LNCAP (cell line): ENCODE measurements at regions not wholly inside any gene's neighbourhood (a gene's known extent, or its start where the extent isn't known, plus 50 kb on each side); places are given as distances from the start of the nearest gene placed in this dataset.

Experiments used
- TF ChIP-seq, protein P1 (sequence below): fragments of 450-650 bp; IDR thresholded peaks from 2 replicates; pipeline ENCODE4 v1.5.1; 2017; ENCODE audit warnings: mild to moderate bottlenecking

DNA sequence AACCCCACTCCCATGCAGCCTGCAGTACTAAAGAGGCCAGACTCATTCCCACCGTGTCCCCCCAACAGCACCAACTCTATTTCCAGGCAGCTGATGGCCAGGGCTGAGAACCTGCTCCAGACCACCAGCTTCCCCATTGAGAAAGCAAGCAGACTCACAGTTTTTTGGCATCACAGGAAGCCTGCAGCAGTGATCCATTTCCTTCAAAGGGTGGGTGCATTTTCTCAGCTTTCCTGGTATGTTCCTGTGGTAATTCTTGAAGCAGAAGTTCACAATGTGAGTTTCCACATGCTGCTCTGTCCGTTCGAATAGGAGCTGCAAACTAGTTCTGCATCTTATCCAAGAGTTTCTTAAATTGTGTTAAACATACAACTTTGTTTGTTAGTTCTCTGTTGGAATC is 1249.6 kb upstream of the FAM98A start:
- TF ChIP-seq, protein P1, sequence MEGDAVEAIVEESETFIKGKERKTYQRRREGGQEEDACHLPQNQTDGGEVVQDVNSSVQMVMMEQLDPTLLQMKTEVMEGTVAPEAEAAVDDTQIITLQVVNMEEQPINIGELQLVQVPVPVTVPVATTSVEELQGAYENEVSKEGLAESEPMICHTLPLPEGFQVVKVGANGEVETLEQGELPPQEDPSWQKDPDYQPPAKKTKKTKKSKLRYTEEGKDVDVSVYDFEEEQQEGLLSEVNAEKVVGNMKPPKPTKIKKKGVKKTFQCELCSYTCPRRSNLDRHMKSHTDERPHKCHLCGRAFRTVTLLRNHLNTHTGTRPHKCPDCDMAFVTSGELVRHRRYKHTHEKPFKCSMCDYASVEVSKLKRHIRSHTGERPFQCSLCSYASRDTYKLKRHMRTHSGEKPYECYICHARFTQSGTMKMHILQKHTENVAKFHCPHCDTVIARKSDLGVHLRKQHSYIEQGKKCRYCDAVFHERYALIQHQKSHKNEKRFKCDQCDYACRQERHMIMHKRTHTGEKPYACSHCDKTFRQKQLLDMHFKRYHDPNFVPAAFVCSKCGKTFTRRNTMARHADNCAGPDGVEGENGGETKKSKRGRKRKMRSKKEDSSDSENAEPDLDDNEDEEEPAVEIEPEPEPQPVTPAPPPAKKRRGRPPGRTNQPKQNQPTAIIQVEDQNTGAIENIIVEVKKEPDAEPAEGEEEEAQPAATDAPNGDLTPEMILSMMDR, result no peak

DNA sequence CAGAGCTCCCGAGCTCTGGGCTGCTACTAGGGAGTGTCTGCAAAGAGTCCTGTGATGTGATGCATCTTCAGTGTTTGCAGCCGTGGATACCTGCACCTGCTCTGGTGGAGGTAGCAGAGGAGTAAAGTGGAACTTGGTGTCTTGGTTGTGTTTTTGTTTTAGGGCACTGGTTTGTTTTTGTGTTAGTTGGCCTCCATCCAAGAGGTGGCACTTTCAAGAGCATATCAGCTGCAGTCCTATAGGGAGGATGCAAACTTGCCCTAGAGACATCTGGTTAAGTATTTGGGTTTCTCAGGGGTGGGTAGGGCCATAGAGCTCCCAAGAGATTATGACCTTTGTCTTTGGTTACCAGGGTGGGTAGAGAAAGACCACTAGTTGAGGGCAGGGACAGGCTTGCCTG is 1249.0 kb upstream of the FAM98A start:
- TF ChIP-seq, protein P1, result no peak

DNA sequence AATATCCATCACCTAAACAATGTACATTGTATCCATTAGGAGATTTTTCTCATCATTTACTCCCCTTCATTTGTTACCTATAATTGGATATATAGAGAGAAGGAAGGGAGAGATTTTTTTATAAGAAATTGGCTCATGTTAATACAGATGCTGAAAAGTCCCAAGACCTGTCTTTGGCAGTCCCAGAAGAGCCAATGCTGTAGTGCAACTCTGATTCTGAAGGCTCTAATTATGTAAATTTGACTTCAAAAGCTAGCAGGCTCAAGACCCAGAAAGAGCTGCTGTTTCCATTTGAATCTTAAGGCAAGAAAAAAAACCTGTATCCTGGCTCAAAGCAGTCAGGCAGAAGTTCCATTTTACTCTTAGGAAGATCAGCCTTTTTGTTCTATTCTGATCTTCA is 1245.5 kb upstream of the FAM98A start:
- TF ChIP-seq, protein P1, result no peak

GRCh38 chr2:34838408-34838807 is 1239.3 kb upstream of the FAM98A start:
- TF ChIP-seq, protein P1, result no peak

GRCh38 chr2:34836361-34836760 is 1237.3 kb upstream of the FAM98A start:
- TF ChIP-seq, protein P1, result no peak

- TF ChIP-seq, protein P1, result no peak
Measured at GRCh38 chr2:34831096-34831495, 1232.0 kb upstream of the FAM98A start.

GRCh38 chr2:34828481-34828880 is 1229.4 kb upstream of the FAM98A start:
- TF ChIP-seq, protein P1, result no peak

DNA sequence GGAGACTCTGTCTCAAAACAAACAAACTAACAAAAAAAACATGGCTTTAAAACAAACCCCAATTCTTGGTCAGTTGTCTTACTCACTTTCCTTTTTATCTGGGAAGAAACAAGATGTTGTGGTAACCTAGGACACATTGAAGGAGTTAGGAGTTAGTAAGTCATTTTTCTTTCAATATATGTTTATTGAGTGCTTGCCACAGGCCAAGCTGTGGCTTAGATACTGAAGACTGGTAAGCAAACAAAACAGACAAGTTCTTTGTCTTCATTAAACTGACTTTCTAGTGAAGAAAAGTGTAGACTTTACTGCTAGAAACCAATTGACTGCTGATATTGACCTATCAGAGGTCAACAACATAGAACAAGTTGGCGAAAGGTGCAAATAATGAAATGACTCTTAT is 1228.3 kb upstream of the FAM98A start:
- TF ChIP-seq, protein P1, result no peak
